Prostate gland (tissue), 2 donors: ENCODE measurements at regions not wholly inside any gene's neighbourhood (a gene's known extent, or its start where the extent isn't known, plus 50 kb on each side); places are given as distances from the start of the nearest gene placed in this dataset.

Source experiments
- DNase-seq: peaks from one replicate; pipeline ENCODE4 v3.0.0-alpha.2; 2019; ENCODE audit warnings: low spot score
- H3K27ac ChIP-seq, 2 donors: fragments of 200-600 bp; sonication (generic); 2 replicates each; pipeline ENCODE4 v1.5.1; 2017 to 2019
- H3K27me3 ChIP-seq: fragments of 200-600 bp; sonication (generic); replicated peaks from 2 replicates; pipeline ENCODE4 v1.5.1; 2019; ENCODE audit not compliant: insufficient read depth
- H3K36me3 ChIP-seq, 2 donors: fragments of 200-600 bp; sonication (generic); 1 replicate in 1 of 2; 2 replicates in 1 of 2; pipeline versions ENCODE4 v1.5.1 to v1.8.1; 2017 to 2019
- H3K4me1 ChIP-seq: fragments of 200-600 bp; sonication (generic); replicated peaks from 2 replicates; pipeline ENCODE4 v1.5.1; 2019
- H3K4me3 ChIP-seq, 2 donors: fragments of 200-600 bp; sonication (generic); 2 replicates each; pipeline ENCODE4 v1.5.1; 2017 to 2019
- H3K9me3 ChIP-seq: fragments of 200-600 bp; sonication (generic); 2 replicates; pipeline ENCODE4 v1.5.1; 2017
- CTCF ChIP-seq, 4 experiments: fragments of 200-600 bp in 2 of 4; fragments of 450-650 bp in 2 of 4; sonication (generic) in 2 of 4; IDR thresholded peaks; 1 replicate in 3 of 4; 2 replicates in 1 of 4; pipeline ENCODE4 v1.5.1; 2016 to 2019; ENCODE audit warnings: antibody characterized with exemption in 4 of 4, mild to moderate bottlenecking in 2 of 4, moderate library complexity in 2 of 4
- POLR2A ChIP-seq: fragments of 450-650 bp; IDR thresholded peaks from one replicate; pipeline ENCODE4 v1.6.1; 2016; ENCODE audit warnings: antibody characterized with exemption, mild to moderate bottlenecking
- POLR2AphosphoS5 ChIP-seq: sonication (generic); formaldehyde crosslinking; IDR thresholded peaks from one replicate; pipeline ENCODE4 v1.6.1; 2017; ENCODE audit warnings: antibody characterized with exemption
- WGBS: methylation state at CpG from one replicate; pipeline ENCODE4 v1.1.5; 2018; 5-methylcytosine and 5-hydroxymethylcytosine counted together
- intact Hi-C: fragments of 100-400 bp; cut with DNase I; formaldehyde crosslinking; loops from one replicate; pipeline ENCODE4 v1.14.2; 2022

GRCh38 chr1:219521325-219521724 lies 91.6 kb downstream of the ZC3H11B start:
- TF ChIP-seq CTCF (IDR thresholded peaks at IDR 0.05) (no peak), POLR2AphosphoS5 (no peak), POLR2A (no peak)
- intact Hi-C loops: no loop called here
- Histone ChIP-seq H3K4me3 (no peak overlapping the region), H3K27me3 (no peaks in the 10 kb centered on the region), H3K9me3 (no peaks in the 10 kb centered on the region), H3K36me3 (no peaks in the 10 kb centered on the region), H3K4me1 (peaks cover 9% of the 10 kb centered on the region), H3K27ac (no peak overlapping the region)
- WGBS: 76% methylated on average over 1 of the region's 1 CpG
- no peak for DNase-seq

DNA sequence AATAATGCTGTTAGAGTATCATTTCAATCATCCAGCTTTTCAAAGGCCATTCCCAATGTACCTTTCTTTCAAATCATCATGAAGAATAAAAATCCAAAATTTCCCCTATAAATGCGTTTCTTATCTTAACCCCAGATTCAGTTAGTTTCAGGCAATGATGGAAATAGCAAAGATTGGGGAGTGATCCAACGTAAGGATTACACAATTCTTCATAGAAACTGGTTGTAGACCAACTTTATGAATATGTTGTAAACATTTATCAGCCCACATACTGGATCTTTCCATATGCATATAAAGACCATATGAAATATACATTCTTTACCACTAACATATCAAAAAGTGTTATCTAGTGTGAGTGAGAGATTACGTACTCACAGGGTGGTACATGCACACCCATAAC lies 92.7 kb downstream of the ZC3H11B start:
- DNase-seq: no peak
- Histone ChIP-seq H3K27ac (no peak overlapping the region), H3K36me3 (no peaks in the 10 kb centered on the region), H3K4me3 (no peak overlapping the region), H3K27me3 (no peaks in the 10 kb centered on the region), H3K4me1 (peaks cover 9% of the 10 kb centered on the region), H3K9me3 (no peaks in the 10 kb centered on the region)
- TF ChIP-seq POLR2A: no peak
- no peak for TF ChIP-seq POLR2AphosphoS5
- TF ChIP-seq CTCF (IDR thresholded peaks at IDR 0.05): no peak
- WGBS: 90% methylated on average over 3 of the region's 3 CpGs
- intact Hi-C loops: no loop called here

DNA sequence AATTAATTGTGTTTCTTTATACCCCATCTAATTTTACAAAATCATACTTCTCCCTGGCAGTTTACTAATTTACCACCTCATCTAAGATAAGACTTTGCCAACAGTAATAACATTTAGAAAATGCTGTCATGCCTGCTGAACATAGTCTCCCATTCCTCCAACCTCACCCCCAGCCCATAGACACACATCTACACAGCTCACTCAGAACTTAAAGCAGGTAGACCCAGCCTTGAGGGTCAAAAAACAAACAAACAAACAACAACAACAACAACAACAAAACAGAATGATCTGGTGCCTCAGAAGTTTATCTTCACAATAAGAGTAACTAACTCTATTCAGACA lies 94.0 kb downstream of the ZC3H11B start:
- Histone ChIP-seq H3K27ac (peak overlapping the region in 1 of 2 donors; percentile 44), H3K4me3 (no peak overlapping the region), H3K27me3 (no peaks in the 10 kb centered on the region), H3K9me3 (no peaks in the 10 kb centered on the region), H3K36me3 (no peaks in the 10 kb centered on the region), H3K4me1 (peaks cover 9% of the 10 kb centered on the region)
- TF ChIP-seq CTCF (IDR thresholded peaks at IDR 0.05): no peak
- TF ChIP-seq POLR2A: no peak
- no peak for TF ChIP-seq POLR2AphosphoS5
- no peak for DNase-seq
- intact Hi-C loops: no loop called here

DNA sequence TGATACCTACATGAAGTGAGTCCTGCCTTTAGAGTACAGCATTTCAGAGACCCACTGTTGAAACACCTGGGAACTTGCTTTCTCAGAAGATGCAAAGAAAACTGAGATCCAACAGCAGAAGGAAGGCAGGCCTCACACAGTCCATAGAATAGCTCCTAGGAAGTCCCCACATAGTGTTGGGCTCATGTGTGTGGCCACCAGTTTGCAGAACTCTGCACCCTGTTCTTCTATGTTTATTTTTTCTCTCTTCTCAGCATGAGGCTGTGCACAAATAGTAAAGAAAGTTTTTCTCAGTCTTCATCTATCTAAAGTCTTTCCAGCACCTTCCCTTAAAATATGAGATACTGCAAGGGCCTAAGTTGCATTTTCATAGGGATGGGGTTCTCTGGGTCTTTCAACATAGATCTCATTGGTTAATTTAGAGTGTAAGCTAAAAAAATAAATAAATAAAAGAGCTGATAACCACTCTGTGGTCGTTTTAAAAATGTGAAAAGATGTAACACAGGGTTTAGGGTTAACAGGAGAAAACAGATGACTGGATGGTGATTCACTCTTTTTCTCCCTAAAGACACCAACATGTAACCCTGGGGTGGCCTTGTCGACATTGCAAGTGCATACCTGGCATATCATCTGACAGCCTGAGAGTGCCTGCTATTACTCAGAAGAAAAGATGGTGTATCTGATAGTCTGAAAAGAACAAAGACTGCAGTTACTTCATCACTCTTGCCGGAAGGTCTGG lies 94.6 kb downstream of the ZC3H11B start:
- peak overlapping the region in 1 of 2 donors; percentile 44 for H3K27ac ChIP-seq
- no peak for DNase-seq
- H3K27me3 ChIP-seq: no peaks in the 10 kb centered on the region
- H3K9me3 ChIP-seq: no peaks in the 10 kb centered on the region
- peaks cover 9% of the 10 kb centered on the region for H3K4me1 ChIP-seq
- TF ChIP-seq POLR2AphosphoS5: peak; percentile 16
- no peak for TF ChIP-seq POLR2A
- no peak for TF ChIP-seq CTCF (IDR thresholded peaks at IDR 0.05)
- WGBS: 13% methylated on average over 3 of the region's 3 CpGs
- no peaks in the 10 kb centered on the region for H3K36me3 ChIP-seq
- intact Hi-C loops: no loop called here
- no peak overlapping the region for H3K4me3 ChIP-seq

DNA sequence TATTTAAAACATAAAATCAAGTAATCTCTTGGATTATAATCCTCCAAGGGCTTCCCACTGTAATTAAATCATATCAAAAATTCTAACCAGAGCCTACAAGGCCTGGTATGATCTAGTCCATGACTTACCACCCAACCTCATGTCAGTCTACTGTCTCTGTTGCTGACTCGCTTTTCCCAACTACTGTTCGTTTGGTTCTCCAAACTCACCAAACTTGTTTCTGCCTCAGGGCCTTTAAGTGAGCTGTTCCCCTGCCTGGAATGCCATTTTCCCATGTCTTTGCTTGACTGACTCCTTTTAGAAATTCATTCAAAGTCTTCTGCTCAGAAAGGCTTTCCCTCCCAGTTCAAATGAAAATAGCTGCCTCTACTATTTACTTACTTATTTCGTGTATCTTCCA lies 95.9 kb downstream of the ZC3H11B start:
- 69% methylated on average over 3 of the region's 3 CpGs for WGBS
- no peaks in the 10 kb centered on the region for H3K36me3 ChIP-seq
- H3K4me1 ChIP-seq: peaks cover 9% of the 10 kb centered on the region
- H3K9me3 ChIP-seq: no peaks in the 10 kb centered on the region
- no peak for DNase-seq
- intact Hi-C loops: no loop called here
- H3K27me3 ChIP-seq: no peaks in the 10 kb centered on the region
- H3K4me3 ChIP-seq: no peak overlapping the region
- H3K27ac ChIP-seq: no peak overlapping the region
- TF ChIP-seq POLR2A (no peak), CTCF (IDR thresholded peaks at IDR 0.05) (no peak), POLR2AphosphoS5 (no peak)
